GM13977 (cell line): ENCODE measurements at regions not wholly inside any gene's neighbourhood (a gene's known extent, or its start where the extent isn't known, plus 50 kb on each side); places are given as distances from the start of the nearest gene placed in this dataset.

ENCODE experiments used
- DNase-seq: peaks from one replicate; pipeline ENCODE4 v3.0.0; 2012; ENCODE audit warnings: low spot score
- in situ Hi-C: fragments of 300-500 bp; cut with MboI; formaldehyde crosslinking; loops from one replicate; pipeline ENCODE4 v1.12.0; 2022; ENCODE audit warnings: low sequenced_read_pairs, low pct_unique_long_range_greater_than_20kb, mixed read lengths, inconsistent platforms; ENCODE audit not compliant: unreplicated experiment
- TF ChIP-seq, protein P1 (sequence below): IDR thresholded peaks from 2 replicates; pipeline ENCODE4 v1.5.1; 2012; ENCODE audit warnings: mild to moderate bottlenecking, control low read depth; ENCODE audit not compliant: insufficient read depth; ENCODE audit errors: extremely low read depth, missing control alignments

DNA sequence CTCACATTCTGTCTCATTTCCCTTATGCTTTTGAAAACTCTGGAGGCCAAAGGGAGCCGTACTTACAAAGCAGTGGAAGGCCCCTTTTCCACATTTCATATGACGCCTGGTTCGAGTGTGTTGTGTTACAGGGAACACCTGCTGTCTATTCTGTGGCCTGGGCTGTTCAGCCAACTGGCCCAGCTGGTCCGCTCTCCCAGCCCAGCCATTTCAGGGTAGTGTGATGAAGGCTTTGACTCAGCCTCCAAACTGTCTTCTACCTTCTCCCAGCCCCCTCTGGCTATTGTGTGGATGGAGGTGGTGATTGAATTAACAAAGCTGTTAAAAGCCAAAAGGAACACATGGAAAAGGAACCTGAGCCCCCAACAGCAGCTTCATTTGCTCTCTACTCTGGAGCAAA, 233.8 kb downstream of the ICOS start:
- DNase-seq: no peak
- in situ Hi-C loops: no loop called here
- TF ChIP-seq, protein P1, sequence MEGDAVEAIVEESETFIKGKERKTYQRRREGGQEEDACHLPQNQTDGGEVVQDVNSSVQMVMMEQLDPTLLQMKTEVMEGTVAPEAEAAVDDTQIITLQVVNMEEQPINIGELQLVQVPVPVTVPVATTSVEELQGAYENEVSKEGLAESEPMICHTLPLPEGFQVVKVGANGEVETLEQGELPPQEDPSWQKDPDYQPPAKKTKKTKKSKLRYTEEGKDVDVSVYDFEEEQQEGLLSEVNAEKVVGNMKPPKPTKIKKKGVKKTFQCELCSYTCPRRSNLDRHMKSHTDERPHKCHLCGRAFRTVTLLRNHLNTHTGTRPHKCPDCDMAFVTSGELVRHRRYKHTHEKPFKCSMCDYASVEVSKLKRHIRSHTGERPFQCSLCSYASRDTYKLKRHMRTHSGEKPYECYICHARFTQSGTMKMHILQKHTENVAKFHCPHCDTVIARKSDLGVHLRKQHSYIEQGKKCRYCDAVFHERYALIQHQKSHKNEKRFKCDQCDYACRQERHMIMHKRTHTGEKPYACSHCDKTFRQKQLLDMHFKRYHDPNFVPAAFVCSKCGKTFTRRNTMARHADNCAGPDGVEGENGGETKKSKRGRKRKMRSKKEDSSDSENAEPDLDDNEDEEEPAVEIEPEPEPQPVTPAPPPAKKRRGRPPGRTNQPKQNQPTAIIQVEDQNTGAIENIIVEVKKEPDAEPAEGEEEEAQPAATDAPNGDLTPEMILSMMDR: no peak

- DNase-seq: no peak
- TF ChIP-seq, protein P1: no peak
- in situ Hi-C loops: no loop called here
These were observed 235.0 kb downstream of the ICOS start for GRCh38 chr2:204171432-204172144.

DNA sequence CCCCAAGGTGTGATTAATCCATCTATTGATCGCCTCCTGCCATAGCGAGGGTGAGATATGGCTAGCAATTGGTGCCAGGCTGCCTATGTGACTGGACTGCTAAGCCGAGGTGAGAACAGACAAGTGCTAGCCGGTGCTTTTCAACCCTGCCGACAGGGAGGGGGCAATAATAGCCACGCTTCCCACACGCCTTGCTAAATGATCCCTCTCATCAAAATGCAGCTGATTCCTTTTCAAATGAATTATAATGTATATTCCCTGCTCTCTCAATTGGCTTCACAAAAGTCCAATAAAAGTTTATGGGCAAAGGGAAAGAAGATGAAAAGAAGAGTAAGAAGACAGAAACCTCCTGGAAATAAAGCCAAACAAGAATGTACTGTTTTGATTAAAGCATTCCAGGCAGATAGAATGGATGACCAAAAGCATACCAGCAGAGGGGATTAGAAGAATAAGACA, 235.6 kb downstream of the ICOS start:
- TF ChIP-seq, protein P1: no peak
- DNase-seq: no peak
- in situ Hi-C loops: no loop called here

GRCh38 chr2:204174034-204174433, 237.5 kb downstream of the ICOS start:
- in situ Hi-C loops: no loop called here
- no peak for DNase-seq

DNA sequence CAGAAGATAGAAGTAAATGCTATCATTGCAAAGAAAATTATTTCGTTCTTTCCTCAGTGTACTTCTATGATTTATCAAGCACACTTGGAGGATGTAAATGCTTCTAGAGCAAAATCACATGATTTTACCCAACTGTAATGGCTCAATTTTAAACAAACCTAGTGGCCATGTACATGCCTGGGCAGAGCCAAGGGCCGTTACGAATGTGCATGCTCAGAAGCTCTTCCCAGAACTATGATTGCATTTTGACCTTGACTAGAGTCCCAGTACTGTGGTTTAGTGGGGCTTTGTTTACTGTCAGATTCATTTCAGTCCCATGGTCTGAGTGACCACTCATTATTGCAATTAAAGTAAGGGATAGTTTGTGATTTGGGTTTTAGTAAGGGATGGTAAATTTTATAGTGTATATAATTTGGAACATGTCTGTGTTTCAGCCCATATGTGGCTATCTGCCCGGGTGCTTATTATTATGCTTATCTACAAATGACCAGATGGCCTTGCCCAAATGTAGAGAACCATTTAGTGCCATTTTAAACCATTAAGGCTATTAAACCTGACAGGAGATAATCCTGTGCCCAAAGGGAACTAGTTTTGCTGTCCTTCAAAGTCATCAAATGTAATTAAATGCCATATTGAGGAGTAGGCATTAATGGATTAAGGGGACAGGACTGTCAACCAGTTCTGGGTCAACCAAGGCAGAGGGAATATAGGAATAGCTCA, 239.1 kb downstream of the ICOS start:
- TF ChIP-seq, protein P1: no peak
- in situ Hi-C loops: no loop called here
- DNase-seq: no peak

More at GRCh38 chr2:204174034-204174433, 237.5 kb downstream of the ICOS start:
- TF ChIP-seq, protein P1: no peak

- no peak for DNase-seq
- TF ChIP-seq, protein P1: no peak
- in situ Hi-C loops: no loop called here
These were observed 239.7 kb downstream of the ICOS start for GRCh38 chr2:204176306-204176705.
